H54 (cell line): ENCODE measurements at regions not wholly inside any gene's neighbourhood (a gene's known extent, or its start where the extent isn't known, plus 50 kb on each side); places are given as distances from the start of the nearest gene placed in this dataset.
"Not testable (repeated sequence)": the region's sequence is repeated elsewhere in the genome, so short reads cannot be mapped to it uniquely, and the experiment has no call there.

ENCODE experiments used
- DNase-seq: peaks from one replicate; pipeline ENCODE4 v3.0.0; 2011; ENCODE audit warnings: low spot score, mixed read lengths; ENCODE audit not compliant: insufficient read length
- FAIRE-seq: peaks from 3 replicates; lab custom pipeline; 2011; peaks lifted over from hg19 to GRCh38; lab: Jason Lieb, UNC
- POLR2A ChIP-seq: IDR thresholded peaks from 2 replicates; pipeline ENCODE4 v1.6.1; 2011; ENCODE audit warnings: low read depth, mild to moderate bottlenecking, low read length

GRCh38 chr12:124070394-124071074 is 97.5 kb downstream of the ZNF664 start:
- not testable (repeated sequence) for FAIRE-seq

GRCh38 chr12:124071075-124071443 is 98.0 kb downstream of the ZNF664 start:
- TF ChIP-seq POLR2A, result no peak
- DNase-seq (no peak), FAIRE-seq (no peak)

More at GRCh38 chr12:124070394-124071074, 97.5 kb downstream of the ZNF664 start:
- not testable (repeated sequence) for DNase-seq

- no peak for TF ChIP-seq POLR2A
- no peak for FAIRE-seq
- no peak for DNase-seq
These were observed 100.5 kb downstream of the ZNF664 start for GRCh38 chr12:124073356-124074035.

- TF ChIP-seq POLR2A, result no peak
- no peak for DNase-seq
- FAIRE-seq, result no peak
These were observed 102.8 kb downstream of the ZNF664 start for GRCh38 chr12:124075841-124076240.

GRCh38 chr12:124077701-124078100 is 104.7 kb downstream of the ZNF664 start:
- no peak for TF ChIP-seq POLR2A
- FAIRE-seq, result no peak
- DNase-seq, result no peak

- no peak for FAIRE-seq
- no peak for TF ChIP-seq POLR2A
- no peak for DNase-seq
These were observed 105.8 kb downstream of the ZNF664 start for GRCh38 chr12:124078800-124079199.

GRCh38 chr12:124080649-124081048 is 107.6 kb downstream of the ZNF664 start:
- TF ChIP-seq POLR2A, result no peak
- DNase-seq (no peak), FAIRE-seq (no peak)

GRCh38 chr12:124082012-124082411 is 109.0 kb downstream of the ZNF664 start:
- DNase-seq, result no peak
- FAIRE-seq, result no peak
- TF ChIP-seq POLR2A, result no peak

GRCh38 chr12:124082687-124083086 is 109.7 kb downstream of the ZNF664 start:
- no peak for TF ChIP-seq POLR2A
- no peak for DNase-seq
- no peak for FAIRE-seq

- no peak for FAIRE-seq
- DNase-seq, result no peak
- no peak for TF ChIP-seq POLR2A
These were observed 110.7 kb downstream of the ZNF664 start for GRCh38 chr12:124083708-124084107.

GRCh38 chr12:124085419-124086296 is 112.6 kb downstream of the ZNF664 start:
- no peak for DNase-seq
- TF ChIP-seq POLR2A, result no peak
- no peak for FAIRE-seq

GRCh38 chr12:124086299-124086898 is 113.4 kb downstream of the ZNF664 start:
- DNase-seq, result no peak
- TF ChIP-seq POLR2A, result no peak
- no peak for FAIRE-seq

- TF ChIP-seq POLR2A, result no peak
- FAIRE-seq (no peak), DNase-seq (no peak)
These were observed 114.4 kb downstream of the ZNF664 start for GRCh38 chr12:124087266-124088051.
